ENCODE measurements at regions not wholly inside any gene's neighbourhood (a gene's known extent, or its start where the extent isn't known, plus 50 kb on each side); places are given as distances from the start of the nearest gene placed in this dataset.

DNA sequence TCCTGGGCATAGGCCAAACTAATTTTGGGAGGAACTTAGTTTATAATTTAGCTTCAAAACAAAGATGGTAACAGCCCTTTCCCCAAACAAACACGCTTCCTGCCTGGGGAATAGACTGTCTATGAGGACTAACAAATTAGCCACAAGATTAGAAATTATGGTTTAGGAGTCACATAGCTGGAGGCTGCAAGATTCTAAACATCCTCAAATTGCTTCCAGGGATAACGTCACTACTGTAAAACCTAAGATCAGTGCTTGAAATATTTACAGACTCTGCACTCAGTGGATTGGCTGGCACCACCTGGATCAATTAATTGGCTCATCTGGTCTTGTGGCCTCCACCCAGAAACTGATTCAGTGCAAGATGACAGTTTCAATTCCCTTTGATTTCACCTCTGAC is 118.0 kb upstream of the TACR1 start:
- H2BK15ac ChIP-seq (replicated peaks; ENCODE audit: low read depth), result no peak overlapping the region
- no peaks in the 10 kb centered on the region for H3K79me2 ChIP-seq (ENCODE audit: control insufficient read depth, insufficient read depth, low read length)
- no peak overlapping the region for H2AK5ac ChIP-seq (ENCODE audit: low read length)
- H3K4ac ChIP-seq (ENCODE audit: low read depth, low read length), result no peak overlapping the region
- H3K18ac ChIP-seq (ENCODE audit: low read length), result no peak overlapping the region
- peak overlapping the region; percentile 86 for H4K8ac ChIP-seq (ENCODE audit: low read depth, low read length)
- H3K9ac ChIP-seq (ENCODE audit: low read length), result no peak overlapping the region
- H3K56ac ChIP-seq (ENCODE audit: low read length), result no peak overlapping the region
- no peak overlapping the region for H4K5ac ChIP-seq (ENCODE audit: low read length)
- no peak overlapping the region for H3K23ac ChIP-seq (ENCODE audit: low read length)
- H3K27me3 ChIP-seq (ENCODE audit: insufficient read depth, low read length, poor library complexity), result no peaks in the 10 kb centered on the region
- no peak for DNase-seq
- H3K36me3 ChIP-seq (ENCODE audit: control insufficient read depth, insufficient read depth, low read length), result no peaks in the 10 kb centered on the region
- no peak overlapping the region for H3K4me3 ChIP-seq (ENCODE audit: low read length)
- WGBS (ENCODE audit: extremely low coverage, insufficient coverage, low lambda C conversion rate), result no CpG with 5 or more reads among the region's 2 CpGs
- no peaks in the 10 kb centered on the region for H3K4me1 ChIP-seq (ENCODE audit: control insufficient read depth, low read depth, low read length)
- no peak overlapping the region for H3K27ac ChIP-seq (ENCODE audit: low read depth, low read length)
- H2BK5ac ChIP-seq (ENCODE audit: low read length), result no peak overlapping the region
- H2BK120ac ChIP-seq (ENCODE audit: low read depth, low read length), result no peak overlapping the region
- no peaks in the 10 kb centered on the region for H3K79me1 ChIP-seq (ENCODE audit: low read length)
- no peak overlapping the region for H3K4me2 ChIP-seq (ENCODE audit: low read length)

DNA sequence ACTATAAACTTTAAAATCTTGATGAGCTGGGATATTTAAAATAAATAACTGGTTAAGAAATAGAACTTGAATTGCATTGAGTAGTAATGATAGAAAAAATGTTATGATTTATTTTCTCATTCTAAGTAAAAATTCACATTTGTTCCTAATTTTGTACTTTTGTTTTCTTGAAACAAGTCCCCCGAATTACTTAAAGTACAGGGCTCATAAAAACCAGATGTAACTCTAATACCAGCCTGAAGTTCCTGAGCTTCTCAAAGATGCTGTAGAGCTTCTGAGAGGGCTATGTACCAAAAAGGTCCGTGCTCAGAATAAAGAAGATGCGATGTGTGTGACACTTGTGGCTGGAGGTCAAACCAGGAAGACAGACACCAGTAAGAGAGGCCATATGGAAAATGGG is 116.1 kb upstream of the TACR1 start:
- Histone ChIP-seq H2BK15ac (replicated peaks; ENCODE audit: low read depth) (no peak overlapping the region), H3K79me2 (ENCODE audit: control insufficient read depth, insufficient read depth, low read length) (no peaks in the 10 kb centered on the region), H3K27ac (ENCODE audit: low read depth, low read length) (no peak overlapping the region), H3K23ac (ENCODE audit: low read length) (no peak overlapping the region), H3K4ac (ENCODE audit: low read depth, low read length) (no peak overlapping the region), H3K9ac (ENCODE audit: low read length) (no peak overlapping the region), H3K4me3 (ENCODE audit: low read length) (no peak overlapping the region), H3K4me1 (ENCODE audit: control insufficient read depth, low read depth, low read length) (no peaks in the 10 kb centered on the region), H4K5ac (ENCODE audit: low read length) (no peak overlapping the region), H3K27me3 (ENCODE audit: insufficient read depth, low read length, poor library complexity) (no peaks in the 10 kb centered on the region), H2BK120ac (ENCODE audit: low read depth, low read length) (no peak overlapping the region), H3K56ac (ENCODE audit: low read length) (no peak overlapping the region), H2AK5ac (ENCODE audit: low read length) (no peak overlapping the region), H4K8ac (ENCODE audit: low read depth, low read length) (no peak overlapping the region), H3K18ac (ENCODE audit: low read length) (no peak overlapping the region), H3K79me1 (ENCODE audit: low read length) (no peaks in the 10 kb centered on the region), H3K4me2 (ENCODE audit: low read length) (no peak overlapping the region), H3K36me3 (ENCODE audit: control insufficient read depth, insufficient read depth, low read length) (no peaks in the 10 kb centered on the region), H2BK5ac (ENCODE audit: low read length) (no peak overlapping the region)
- DNase-seq, result no peak
- no CpG with 5 or more reads among the region's 3 CpGs for WGBS (ENCODE audit: extremely low coverage, insufficient coverage, low lambda C conversion rate)

DNA sequence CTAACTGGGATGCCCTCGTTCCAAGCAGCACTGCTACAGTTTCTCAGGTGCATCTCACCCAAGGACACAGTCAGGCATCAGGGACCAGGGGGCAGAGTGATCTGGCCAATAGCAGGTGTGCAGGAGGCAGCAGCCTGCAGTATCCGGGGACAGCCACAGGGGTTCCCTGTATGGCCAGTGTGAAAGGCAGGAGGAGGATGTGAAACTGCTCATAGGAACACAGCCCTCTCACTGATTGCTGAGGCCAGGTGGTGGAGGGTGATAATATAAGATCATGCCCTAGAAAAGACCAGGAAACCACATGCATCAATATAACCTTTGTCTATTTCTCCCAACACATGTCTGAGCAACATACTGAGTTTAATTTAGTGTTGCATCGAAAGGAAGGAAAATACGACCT is 112.7 kb upstream of the TACR1 start:
- Histone ChIP-seq H3K23ac (ENCODE audit: low read length) (no peak overlapping the region), H3K56ac (ENCODE audit: low read length) (no peak overlapping the region), H3K36me3 (ENCODE audit: control insufficient read depth, insufficient read depth, low read length) (no peaks in the 10 kb centered on the region), H3K4me2 (ENCODE audit: low read length) (no peak overlapping the region), H2BK120ac (ENCODE audit: low read depth, low read length) (no peak overlapping the region), H2AK5ac (ENCODE audit: low read length) (no peak overlapping the region), H3K79me1 (ENCODE audit: low read length) (no peaks in the 10 kb centered on the region), H4K5ac (ENCODE audit: low read length) (no peak overlapping the region), H3K79me2 (ENCODE audit: control insufficient read depth, insufficient read depth, low read length) (no peaks in the 10 kb centered on the region), H3K9ac (ENCODE audit: low read length) (no peak overlapping the region), H3K18ac (ENCODE audit: low read length) (no peak overlapping the region), H3K27ac (ENCODE audit: low read depth, low read length) (no peak overlapping the region), H3K4me1 (ENCODE audit: control insufficient read depth, low read depth, low read length) (no peaks in the 10 kb centered on the region), H3K27me3 (ENCODE audit: insufficient read depth, low read length, poor library complexity) (no peaks in the 10 kb centered on the region), H3K4me3 (ENCODE audit: low read length) (no peak overlapping the region), H3K4ac (ENCODE audit: low read depth, low read length) (no peak overlapping the region), H4K8ac (ENCODE audit: low read depth, low read length) (no peak overlapping the region), H2BK5ac (ENCODE audit: low read length) (no peak overlapping the region), H2BK15ac (replicated peaks; ENCODE audit: low read depth) (no peak overlapping the region)
- DNase-seq, result peak; percentile 67
- no CpG with 5 or more reads among the region's 4 CpGs for WGBS (ENCODE audit: extremely low coverage, insufficient coverage, low lambda C conversion rate)

DNA sequence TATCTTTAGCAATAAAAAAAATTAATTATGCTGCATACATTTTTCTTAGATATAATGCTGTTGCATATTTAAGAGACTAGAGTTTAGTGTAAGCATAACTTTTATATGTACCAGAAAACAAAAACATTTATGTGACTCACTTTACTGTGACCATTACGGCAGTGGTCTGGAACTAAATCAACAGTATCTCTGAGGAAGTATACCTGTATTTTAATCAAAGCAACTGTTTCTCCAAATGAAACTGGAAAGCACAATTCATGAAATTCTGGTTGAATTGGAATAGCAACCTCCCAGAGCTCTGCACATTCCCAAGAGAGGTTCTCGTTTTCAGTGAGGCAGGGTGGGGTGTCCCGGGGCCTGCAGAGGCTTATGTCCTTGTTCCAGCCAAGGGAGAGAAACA is 112.2 kb upstream of the TACR1 start:
- Histone ChIP-seq H3K27ac (ENCODE audit: low read depth, low read length) (no peak overlapping the region), H3K23ac (ENCODE audit: low read length) (no peak overlapping the region), H3K27me3 (ENCODE audit: insufficient read depth, low read length, poor library complexity) (no peaks in the 10 kb centered on the region), H3K4me2 (ENCODE audit: low read length) (no peak overlapping the region), H3K36me3 (ENCODE audit: control insufficient read depth, insufficient read depth, low read length) (no peaks in the 10 kb centered on the region), H3K4me3 (ENCODE audit: low read length) (no peak overlapping the region), H3K18ac (ENCODE audit: low read length) (no peak overlapping the region), H3K9ac (ENCODE audit: low read length) (no peak overlapping the region), H2BK120ac (ENCODE audit: low read depth, low read length) (no peak overlapping the region), H4K5ac (ENCODE audit: low read length) (no peak overlapping the region), H2BK15ac (replicated peaks; ENCODE audit: low read depth) (no peak overlapping the region), H3K56ac (ENCODE audit: low read length) (no peak overlapping the region), H2AK5ac (ENCODE audit: low read length) (no peak overlapping the region), H2BK5ac (ENCODE audit: low read length) (no peak overlapping the region), H4K8ac (ENCODE audit: low read depth, low read length) (no peak overlapping the region), H3K4me1 (ENCODE audit: control insufficient read depth, low read depth, low read length) (no peaks in the 10 kb centered on the region), H3K4ac (ENCODE audit: low read depth, low read length) (no peak overlapping the region), H3K79me1 (ENCODE audit: low read length) (no peaks in the 10 kb centered on the region), H3K79me2 (ENCODE audit: control insufficient read depth, insufficient read depth, low read length) (no peaks in the 10 kb centered on the region)
- no peak for DNase-seq
- WGBS (ENCODE audit: extremely low coverage, insufficient coverage, low lambda C conversion rate), result no CpG with 5 or more reads among the region's 3 CpGs

DNA sequence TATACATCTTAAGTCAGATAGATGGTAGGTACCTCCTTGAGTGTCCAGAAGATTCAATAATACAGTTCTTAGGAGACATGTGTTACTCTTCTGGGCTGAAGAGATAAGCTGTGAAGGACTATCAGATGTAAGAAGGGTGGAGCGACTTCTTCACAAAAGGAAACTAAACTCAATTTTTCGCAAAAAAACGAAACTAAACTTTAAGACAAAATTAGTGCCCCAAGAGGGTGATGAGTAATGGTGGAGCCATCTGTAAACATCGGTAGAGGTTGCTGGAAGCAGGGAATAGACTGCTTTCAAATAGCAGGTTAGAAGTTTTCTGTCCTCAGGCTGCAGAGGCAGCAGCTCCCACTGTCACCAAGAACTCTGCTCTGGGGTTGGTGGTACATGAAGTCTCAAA is 111.6 kb upstream of the TACR1 start:
- Histone ChIP-seq H3K79me2 (ENCODE audit: control insufficient read depth, insufficient read depth, low read length) (no peaks in the 10 kb centered on the region), H3K56ac (ENCODE audit: low read length) (no peak overlapping the region), H3K79me1 (ENCODE audit: low read length) (no peaks in the 10 kb centered on the region), H3K4me1 (ENCODE audit: control insufficient read depth, low read depth, low read length) (no peaks in the 10 kb centered on the region), H3K27me3 (ENCODE audit: insufficient read depth, low read length, poor library complexity) (no peaks in the 10 kb centered on the region), H4K8ac (ENCODE audit: low read depth, low read length) (no peak overlapping the region), H3K4me3 (ENCODE audit: low read length) (no peak overlapping the region), H3K18ac (ENCODE audit: low read length) (no peak overlapping the region), H3K4me2 (ENCODE audit: low read length) (no peak overlapping the region), H3K9ac (ENCODE audit: low read length) (no peak overlapping the region), H2BK5ac (ENCODE audit: low read length) (no peak overlapping the region), H2BK120ac (ENCODE audit: low read depth, low read length) (no peak overlapping the region), H2AK5ac (ENCODE audit: low read length) (no peak overlapping the region), H3K4ac (ENCODE audit: low read depth, low read length) (no peak overlapping the region), H4K5ac (ENCODE audit: low read length) (no peak overlapping the region), H3K36me3 (ENCODE audit: control insufficient read depth, insufficient read depth, low read length) (no peaks in the 10 kb centered on the region), H3K27ac (ENCODE audit: low read depth, low read length) (no peak overlapping the region), H2BK15ac (replicated peaks; ENCODE audit: low read depth) (no peak overlapping the region), H3K23ac (ENCODE audit: low read length) (no peak overlapping the region)
- WGBS (ENCODE audit: extremely low coverage, insufficient coverage, low lambda C conversion rate), result no CpG with 5 or more reads among the region's 4 CpGs
- DNase-seq, result no peak

DNA sequence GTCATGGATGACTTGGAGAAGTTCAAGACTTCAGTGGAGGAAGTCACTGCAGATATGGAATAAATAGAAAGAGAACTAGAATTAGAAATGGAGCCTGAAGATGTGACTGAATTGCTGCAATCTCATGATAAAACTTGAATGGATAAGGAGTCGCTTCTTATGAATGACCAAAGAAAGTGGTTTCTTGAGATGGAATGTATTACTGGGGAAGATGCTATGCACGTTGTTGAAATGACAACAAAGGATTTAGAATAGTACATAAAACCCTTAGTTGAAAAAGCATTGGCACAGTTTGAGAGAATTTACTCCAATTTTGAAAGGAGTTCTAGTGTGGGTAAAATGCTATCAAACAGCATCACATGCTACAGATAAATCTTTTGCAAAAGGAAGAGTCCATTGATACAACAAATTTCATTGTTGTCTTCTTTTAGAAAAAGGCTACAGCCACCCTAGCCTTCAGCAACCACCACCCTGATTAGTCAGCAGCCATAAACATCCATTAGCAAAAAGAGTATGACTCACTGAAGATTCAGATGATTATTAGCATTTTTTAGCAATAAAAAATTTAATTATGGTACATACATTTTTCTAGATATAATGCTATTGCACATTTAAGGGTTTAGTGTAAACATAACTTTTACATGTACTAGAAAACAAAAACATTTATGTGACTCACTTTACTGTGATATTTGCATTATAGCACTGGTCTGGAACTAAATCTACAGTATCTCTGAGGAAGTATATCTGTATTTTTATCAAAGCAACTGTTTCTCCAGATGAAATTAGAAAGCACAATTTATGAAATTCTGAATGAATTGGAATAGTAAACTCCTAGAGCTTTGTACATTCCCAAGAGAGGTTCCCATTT is 110.5 kb upstream of the TACR1 start:
- H4K8ac ChIP-seq (ENCODE audit: low read depth, low read length), result no peak overlapping the region
- H2BK5ac ChIP-seq (ENCODE audit: low read length), result no peak overlapping the region
- H4K5ac ChIP-seq (ENCODE audit: low read length), result no peak overlapping the region
- H3K27ac ChIP-seq (ENCODE audit: low read depth, low read length), result no peak overlapping the region
- H3K79me1 ChIP-seq (ENCODE audit: low read length), result no peaks in the 10 kb centered on the region
- no peak overlapping the region for H3K56ac ChIP-seq (ENCODE audit: low read length)
- no peak overlapping the region for H3K18ac ChIP-seq (ENCODE audit: low read length)
- no CpG with 5 or more reads among the region's 2 CpGs for WGBS (ENCODE audit: extremely low coverage, insufficient coverage, low lambda C conversion rate)
- H3K79me2 ChIP-seq (ENCODE audit: control insufficient read depth, insufficient read depth, low read length), result no peaks in the 10 kb centered on the region
- no peak overlapping the region for H2AK5ac ChIP-seq (ENCODE audit: low read length)
- no peak overlapping the region for H3K9ac ChIP-seq (ENCODE audit: low read length)
- no peak overlapping the region for H3K23ac ChIP-seq (ENCODE audit: low read length)
- no peaks in the 10 kb centered on the region for H3K27me3 ChIP-seq (ENCODE audit: insufficient read depth, low read length, poor library complexity)
- no peak for DNase-seq
- H2BK120ac ChIP-seq (ENCODE audit: low read depth, low read length), result no peak overlapping the region
- no peak overlapping the region for H2BK15ac ChIP-seq (replicated peaks; ENCODE audit: low read depth)
- no peak overlapping the region for H3K4me2 ChIP-seq (ENCODE audit: low read length)
- H3K4me3 ChIP-seq (ENCODE audit: low read length), result no peak overlapping the region
- H3K4ac ChIP-seq (ENCODE audit: low read depth, low read length), result no peak overlapping the region
- H3K36me3 ChIP-seq (ENCODE audit: control insufficient read depth, insufficient read depth, low read length), result no peaks in the 10 kb centered on the region
- no peaks in the 10 kb centered on the region for H3K4me1 ChIP-seq (ENCODE audit: control insufficient read depth, low read depth, low read length)

Data from mesendoderm (in vitro differentiated cells).